ENCODE measurements at regions not wholly inside any gene's neighbourhood (a gene's known extent, or its start where the extent isn't known, plus 50 kb on each side); places are given as distances from the start of the nearest gene placed in this dataset.
A peak's percentile ranks its signal among the peaks of the same experiment; 100 is the strongest.

DNA sequence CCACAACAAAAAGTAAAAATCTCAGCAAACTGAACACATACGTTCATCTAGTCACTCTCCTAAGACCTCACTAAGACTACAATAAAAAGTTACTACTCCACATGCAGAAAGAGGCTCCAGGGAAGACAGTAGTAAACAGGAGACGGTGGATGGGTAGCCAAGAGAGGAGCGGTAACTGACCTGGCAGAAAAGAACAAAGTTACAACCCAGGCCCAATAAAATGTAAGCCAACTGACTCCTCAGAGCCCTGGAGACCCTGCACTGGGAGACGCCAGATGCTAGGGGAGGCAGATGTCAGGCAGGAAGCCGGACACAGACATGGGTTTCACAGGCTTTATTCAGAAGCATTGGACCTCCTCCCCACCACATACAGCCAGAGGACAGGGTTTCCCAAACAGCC is 181.1 kb upstream of the NFE2L3 start:
- H3K4me3 ChIP-seq (ENCODE audit: low read length), result no peak overlapping the region
- no peak for DNase-seq (ENCODE audit: low read depth, low spot score)

DNA sequence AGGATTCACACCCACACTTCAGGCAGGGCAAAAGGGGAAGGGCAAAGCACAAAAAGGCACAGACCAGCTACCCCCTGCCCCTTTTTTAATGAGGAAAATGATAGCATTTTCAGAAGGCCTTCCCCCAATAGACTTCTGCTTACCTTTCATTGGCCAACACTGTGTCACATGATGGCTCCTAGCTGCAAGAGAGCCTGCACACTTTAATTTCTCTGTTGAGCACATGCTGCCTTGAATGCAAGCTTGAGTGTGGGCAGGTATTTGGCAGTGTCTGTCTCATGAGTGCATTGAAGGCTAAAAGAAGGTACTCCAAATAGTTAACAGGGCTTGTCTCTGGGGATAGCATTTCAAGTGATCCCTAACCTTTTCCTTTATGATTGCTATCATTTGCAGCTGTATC is 175.4 kb upstream of the NFE2L3 start:
- no peak overlapping the region for H3K4me3 ChIP-seq (ENCODE audit: low read length)
- no peak for DNase-seq (ENCODE audit: low read depth, low spot score)

DNA sequence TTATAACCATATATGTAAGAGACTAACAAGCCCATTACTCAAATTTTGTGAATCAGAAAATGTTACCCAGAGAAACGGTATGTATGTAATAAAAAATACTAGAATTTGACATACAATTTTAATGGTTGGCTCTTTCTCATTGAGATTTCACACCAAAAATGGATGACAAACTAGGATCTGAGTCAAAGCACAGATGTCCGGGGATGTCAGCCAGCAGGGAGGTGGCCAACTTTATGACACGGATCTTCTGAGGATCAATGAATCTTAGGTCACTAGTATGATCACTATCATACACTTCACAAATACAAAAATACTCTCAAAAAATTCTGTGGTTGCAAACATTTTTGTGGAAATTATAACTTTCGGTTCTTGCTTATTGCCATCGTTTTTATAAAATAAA is 173.5 kb upstream of the NFE2L3 start:
- no peak for DNase-seq (ENCODE audit: low read depth, low spot score)
- no peak overlapping the region for H3K4me3 ChIP-seq (ENCODE audit: low read length)

DNA sequence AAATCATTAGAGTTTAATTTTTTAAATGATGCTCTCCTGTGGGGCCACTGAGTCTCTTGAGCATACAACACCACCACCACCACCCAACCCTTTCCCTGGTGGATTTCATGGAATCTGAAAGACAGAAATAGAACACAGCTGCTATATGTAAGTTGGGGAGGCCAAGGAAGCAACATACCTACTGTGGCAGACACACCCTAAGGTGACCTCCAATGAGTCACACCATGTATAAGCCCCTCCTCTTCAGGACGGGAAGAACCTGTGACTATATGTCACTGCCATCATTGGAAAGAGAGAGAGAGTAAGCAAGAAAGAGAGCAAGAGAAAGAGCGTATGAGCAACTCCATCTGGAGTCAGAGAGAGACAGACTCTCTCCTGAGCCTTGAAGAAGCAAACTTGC is 172.4 kb upstream of the NFE2L3 start:
- no peak for DNase-seq (ENCODE audit: low read depth, low spot score)

GRCh38 chr7:25982684-25983083 is 169.3 kb upstream of the NFE2L3 start:
- DNase-seq (ENCODE audit: low read depth, low spot score), result peak; percentile 74

More for the DNA sequence above, 172.4 kb upstream of the NFE2L3 start:
- H3K4me3 ChIP-seq (ENCODE audit: low read length), result no peak overlapping the region

GRCh38 chr7:25985196-25985595 is 166.8 kb upstream of the NFE2L3 start:
- H3K4me3 ChIP-seq (ENCODE audit: low read length), result no peak overlapping the region
- no peak for DNase-seq (ENCODE audit: low read depth, low spot score)

More at GRCh38 chr7:25982684-25983083, 169.3 kb upstream of the NFE2L3 start:
- H3K4me3 ChIP-seq (ENCODE audit: low read length), result no peak overlapping the region

GRCh38 chr7:25988640-25989039 is 163.4 kb upstream of the NFE2L3 start:
- DNase-seq (ENCODE audit: low read depth, low spot score), result no peak
- no peak overlapping the region for H3K4me3 ChIP-seq (ENCODE audit: low read length)

DNA sequence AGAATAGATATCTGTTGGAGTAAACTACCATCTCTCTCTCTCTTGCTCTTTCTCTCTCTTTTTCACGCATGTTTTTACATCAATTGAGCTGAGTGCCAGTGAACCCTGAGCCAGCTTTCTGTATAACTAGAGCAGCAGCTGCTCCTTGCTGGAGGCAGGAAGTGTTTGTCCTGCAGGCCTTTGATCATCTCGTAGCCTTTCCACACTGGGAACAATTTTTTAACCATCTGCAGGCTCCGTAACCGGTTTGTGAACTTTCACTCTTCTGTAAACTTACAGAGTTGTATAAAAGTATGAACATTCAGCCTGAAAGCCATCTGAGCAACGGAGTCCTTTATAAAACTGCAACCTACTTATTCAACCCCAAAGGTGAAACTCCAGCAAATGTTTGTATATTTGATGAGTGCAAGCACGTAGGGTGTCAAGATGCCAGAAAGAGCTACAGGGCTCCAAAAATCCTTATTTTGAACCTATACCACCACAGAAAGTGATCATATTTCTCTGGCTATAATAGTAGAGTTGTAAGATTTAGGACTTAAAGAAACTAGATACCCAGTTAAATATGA is 162.8 kb upstream of the NFE2L3 start:
- DNase-seq (ENCODE audit: low read depth, low spot score), result no peak

GRCh38 chr7:25994433-25994994 is 157.5 kb upstream of the NFE2L3 start:
- peak; percentile 20 for DNase-seq (ENCODE audit: low read depth, low spot score)
- no peak overlapping the region for H3K4me3 ChIP-seq (ENCODE audit: low read length)

More for the DNA sequence above, 162.8 kb upstream of the NFE2L3 start:
- H3K4me3 ChIP-seq (ENCODE audit: low read length), result no peak overlapping the region

DNA sequence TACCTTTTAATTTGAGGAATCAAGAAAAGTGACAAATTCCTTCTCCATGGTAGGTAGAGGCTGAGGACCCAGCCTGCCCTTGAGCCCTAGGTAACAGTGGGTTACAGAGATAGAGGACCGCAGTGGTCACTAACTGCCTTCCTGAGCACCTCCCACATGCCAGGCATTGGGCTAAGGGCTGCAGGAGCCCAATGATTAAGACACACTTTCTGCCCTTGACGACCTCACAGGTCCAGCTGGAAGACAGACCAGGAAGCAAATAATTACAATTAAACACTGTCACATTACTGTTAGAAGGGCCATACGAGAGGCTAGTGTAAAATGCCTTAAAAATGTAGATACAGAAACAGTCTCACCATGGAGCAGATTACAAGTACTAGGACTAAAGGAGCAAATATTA is 156.8 kb upstream of the NFE2L3 start:
- no peak for DNase-seq (ENCODE audit: low read depth, low spot score)

GRCh38 chr7:25996006-25996408 is 156.0 kb upstream of the NFE2L3 start:
- no peak overlapping the region for H3K4me3 ChIP-seq (ENCODE audit: low read length)
- no peak for DNase-seq (ENCODE audit: low read depth, low spot score)

More for the DNA sequence above, 156.8 kb upstream of the NFE2L3 start:
- H3K4me3 ChIP-seq (ENCODE audit: low read length), result no peak overlapping the region

DNA sequence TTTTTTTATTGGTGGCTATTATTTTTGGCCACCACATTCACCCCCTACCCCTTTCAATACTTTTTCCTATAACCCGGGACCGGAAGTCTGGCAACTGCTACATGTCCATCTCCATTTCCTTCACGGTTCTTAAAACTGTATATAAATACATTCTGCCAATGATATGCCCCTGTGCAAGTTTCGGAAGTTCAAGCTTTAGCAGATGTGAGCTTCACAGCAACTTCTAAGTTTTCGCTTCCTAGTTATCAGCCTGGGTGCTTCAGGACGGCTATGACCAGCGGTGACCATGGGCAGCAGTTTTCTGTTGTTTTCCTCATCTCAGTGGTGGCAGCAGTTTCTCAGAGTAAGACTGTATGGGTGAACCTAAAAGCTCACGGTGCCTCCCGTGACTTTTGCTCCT is 153.5 kb upstream of the NFE2L3 start:
- no peak overlapping the region for H3K4me3 ChIP-seq (ENCODE audit: low read length)
- no peak for DNase-seq (ENCODE audit: low read depth, low spot score)

DNA sequence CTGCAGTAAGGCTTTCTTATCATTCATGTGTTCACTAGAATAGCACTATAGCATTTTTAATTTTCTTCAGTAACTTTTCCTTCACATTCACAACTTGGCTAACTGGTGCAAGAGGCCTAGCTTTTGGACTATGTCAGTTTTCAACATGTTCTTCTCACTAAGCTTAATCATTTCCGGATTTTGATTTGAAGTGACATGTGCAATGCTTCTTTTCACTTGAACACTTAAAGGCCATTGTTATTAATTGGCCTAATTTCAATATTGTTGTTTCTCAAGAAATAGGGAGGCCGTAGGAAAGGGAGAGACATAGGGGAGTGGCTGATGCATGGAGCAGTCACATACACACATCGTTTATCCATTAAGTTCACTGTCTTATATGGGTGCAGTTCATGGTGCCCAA is 151.2 kb upstream of the NFE2L3 start:
- no peak overlapping the region for H3K4me3 ChIP-seq (ENCODE audit: low read length)
- no peak for DNase-seq (ENCODE audit: low read depth, low spot score)

DNA sequence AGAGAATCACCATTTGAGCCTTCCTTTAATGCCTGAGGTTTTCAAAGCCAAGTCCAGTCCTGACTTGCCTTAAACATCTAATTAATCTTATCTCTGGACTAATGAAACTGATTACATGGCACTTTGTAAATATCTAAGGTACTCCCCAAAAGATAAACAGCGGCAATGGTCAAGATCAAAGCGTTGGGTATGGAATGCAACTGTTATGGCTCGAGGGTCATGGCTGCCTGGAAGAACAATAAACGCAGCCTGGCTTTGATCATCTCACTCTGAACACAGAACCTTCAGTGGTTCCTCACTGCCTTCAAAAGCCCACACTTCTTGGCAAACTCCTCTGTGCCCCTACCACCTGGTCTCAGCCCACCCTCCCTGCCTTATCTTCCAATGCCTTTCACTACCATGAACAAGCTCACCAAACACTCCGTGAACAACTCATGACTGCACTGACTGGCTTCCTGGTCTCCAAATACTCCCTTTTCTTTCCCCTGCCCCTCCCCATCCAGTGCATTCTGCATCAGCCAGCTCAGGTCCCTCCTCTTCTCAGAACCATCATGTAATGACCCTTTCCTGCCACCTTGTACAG is 150.2 kb upstream of the NFE2L3 start:
- no peak overlapping the region for H3K4me3 ChIP-seq (ENCODE audit: low read length)
- DNase-seq (ENCODE audit: low read depth, low spot score), result no peak

- H3K4me3 ChIP-seq (ENCODE audit: low read length), result no peak overlapping the region
- DNase-seq (ENCODE audit: low read depth, low spot score), result no peak
Measured at GRCh38 chr7:26005683-26006410, 146.2 kb upstream of the NFE2L3 start.

DNA sequence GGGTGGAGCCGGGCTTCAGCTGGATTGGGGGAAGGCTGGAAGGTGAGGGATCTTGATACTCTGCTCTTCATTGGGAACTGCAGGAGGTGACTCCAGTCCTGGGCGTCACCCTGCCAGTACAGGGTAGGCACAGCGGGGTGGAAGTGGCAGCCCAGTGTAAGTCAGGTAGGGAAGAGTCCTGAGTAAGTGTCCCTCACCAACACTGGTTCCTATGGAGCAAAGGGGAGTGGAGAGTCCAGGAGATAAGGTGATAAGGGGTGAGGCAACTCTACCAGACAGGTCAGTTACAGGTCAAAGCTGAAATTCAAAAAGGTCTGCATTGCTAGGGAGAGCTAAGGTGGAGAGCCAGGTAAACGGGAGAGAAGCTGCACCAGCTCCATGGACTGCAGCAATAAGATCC is 145.6 kb upstream of the NFE2L3 start:
- no peak overlapping the region for H3K4me3 ChIP-seq (ENCODE audit: low read length)
- DNase-seq (ENCODE audit: low read depth, low spot score), result no peak

DNA sequence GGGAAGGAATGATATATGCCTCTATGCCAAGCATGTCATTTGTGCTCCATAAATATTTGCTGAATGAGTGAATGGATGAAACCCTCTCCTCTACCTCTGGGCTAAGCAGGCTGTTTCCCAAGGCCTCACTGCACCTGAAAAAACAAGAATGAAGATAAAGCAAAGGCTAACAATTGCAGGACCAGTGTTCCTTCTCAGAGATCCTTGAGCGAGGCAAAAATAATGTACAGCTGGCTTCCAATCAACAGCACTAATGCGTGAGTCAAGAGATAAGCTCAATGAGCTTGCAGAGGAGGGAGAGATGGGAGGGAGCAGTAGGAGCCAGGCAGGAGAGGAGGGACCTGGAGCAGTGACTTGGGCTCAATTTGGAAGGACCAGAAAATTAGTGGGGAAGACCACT is 144.5 kb upstream of the NFE2L3 start:
- H3K4me3 ChIP-seq (ENCODE audit: low read length), result no peak overlapping the region
- DNase-seq (ENCODE audit: low read depth, low spot score), result no peak

DNA sequence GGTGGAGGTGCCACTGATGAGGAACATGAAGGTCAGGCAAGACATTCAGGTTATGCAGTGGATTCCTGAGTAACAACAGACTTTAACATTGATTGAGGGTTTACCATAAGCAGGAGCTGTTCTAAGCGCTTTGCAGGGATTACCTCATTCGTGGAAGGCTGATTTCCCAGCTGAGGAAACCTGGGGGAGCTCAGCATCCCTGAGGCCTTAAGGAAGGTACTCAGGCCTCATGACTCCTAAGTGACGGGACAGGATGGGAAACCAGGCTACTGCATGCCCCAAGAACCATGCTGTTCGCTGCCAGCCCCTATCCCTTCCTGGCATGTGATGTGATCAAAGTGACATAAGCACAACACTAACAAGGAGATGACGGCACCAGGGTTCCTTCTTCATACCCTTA is 143.6 kb upstream of the NFE2L3 start:
- DNase-seq (ENCODE audit: low read depth, low spot score), result no peak
- H3K4me3 ChIP-seq (ENCODE audit: low read length), result no peak overlapping the region

DNA sequence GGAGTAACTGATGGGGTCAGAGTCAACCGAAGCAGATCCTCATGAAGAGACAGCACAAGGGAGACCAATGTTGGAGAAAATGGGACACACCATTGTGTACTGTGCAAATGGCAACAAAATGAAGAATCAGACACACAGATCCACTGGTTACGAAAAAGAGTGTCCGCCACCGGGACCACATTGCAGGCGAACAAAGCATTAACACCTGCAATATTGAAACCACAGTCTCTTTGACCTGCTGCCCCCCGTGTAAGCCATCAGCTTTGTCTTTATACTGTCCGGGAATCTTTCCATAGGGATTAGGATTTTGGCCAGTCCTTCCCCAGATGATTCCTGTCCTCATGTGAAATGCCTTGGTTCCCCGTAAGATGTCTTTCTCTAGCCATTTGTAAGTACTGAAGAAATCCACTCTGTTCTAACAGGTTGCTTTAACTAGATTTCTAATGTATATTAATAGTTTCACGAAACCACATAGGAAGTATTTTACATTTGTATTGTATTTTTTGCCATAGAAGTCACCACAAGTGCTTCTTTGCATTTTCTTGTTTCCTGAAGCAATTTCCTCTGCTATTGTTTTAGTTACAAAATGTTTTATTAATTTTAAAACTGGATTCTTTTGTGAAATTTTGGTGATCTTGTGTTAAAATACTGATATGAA is 140.8 kb upstream of the NFE2L3 start:
- DNase-seq (ENCODE audit: low read depth, low spot score), result peak; percentile 10

DNA sequence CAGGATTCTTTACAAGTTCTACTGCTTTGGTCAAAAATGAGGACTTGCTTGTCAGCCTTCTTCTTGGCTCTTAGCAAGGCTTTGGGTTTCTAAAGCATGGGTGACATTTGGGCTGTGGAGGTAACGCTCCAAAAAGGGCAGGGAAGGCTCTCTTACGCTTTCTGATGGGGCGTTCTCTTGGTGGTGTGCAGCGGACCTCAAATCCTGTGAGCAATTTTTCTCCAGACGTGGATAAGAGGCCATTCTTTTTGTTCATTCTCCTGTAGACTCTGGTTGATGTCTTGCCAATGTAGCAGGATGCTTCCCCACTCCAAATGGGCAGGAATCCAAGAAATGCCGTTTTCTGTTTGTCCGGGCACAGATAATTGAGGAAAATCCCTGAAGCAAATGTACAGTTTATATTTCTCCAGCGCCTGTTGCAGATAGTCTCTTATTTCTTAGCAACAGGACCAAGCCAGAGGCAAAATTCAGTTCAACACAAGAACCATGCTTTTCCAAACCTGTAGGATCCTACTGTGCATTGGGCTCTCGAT is 138.4 kb upstream of the NFE2L3 start:
- H3K4me3 ChIP-seq (ENCODE audit: low read length), result no peak overlapping the region
- no peak for DNase-seq (ENCODE audit: low read depth, low spot score)

More for the DNA sequence above, 140.8 kb upstream of the NFE2L3 start:
- H3K4me3 ChIP-seq (ENCODE audit: low read length), result no peak overlapping the region
